OCI-LY3 (cell line): ENCODE measurements at regions not wholly inside any gene's neighbourhood (a gene's known extent, or its start where the extent isn't known, plus 50 kb on each side); places are given as distances from the start of the nearest gene placed in this dataset.

Experiments used
- CTCF ChIP-seq: fragments of 200-600, 300-600 bp; sonication (generic); IDR thresholded peaks from 2 replicates; pipeline ENCODE4 v1.5.1; 2014; ENCODE audit warnings: antibody characterized with exemption, low read length, low read depth
- EZH2phosphoT487 ChIP-seq: fragments of 200-600 bp; shearing (Covaris generic); IDR thresholded peaks from 2 replicates; pipeline ENCODE4 v1.6.1; 2018; ENCODE audit warnings: antibody characterized with exemption, mixed run types, low read depth

- TF ChIP-seq CTCF (no peak), EZH2phosphoT487 (no peak)
Measured at GRCh38 chr14:53495846-53496343, 342.8 kb upstream of the DDHD1 start.
